ENCODE measurements at regions not wholly inside any gene's neighbourhood (a gene's known extent, or its start where the extent isn't known, plus 50 kb on each side); places are given as distances from the start of the nearest gene placed in this dataset.

GRCh38 chr14:97361181-97361580, 564.0 kb downstream of the VRK1 start:
- no peak for ATAC-seq

DNA sequence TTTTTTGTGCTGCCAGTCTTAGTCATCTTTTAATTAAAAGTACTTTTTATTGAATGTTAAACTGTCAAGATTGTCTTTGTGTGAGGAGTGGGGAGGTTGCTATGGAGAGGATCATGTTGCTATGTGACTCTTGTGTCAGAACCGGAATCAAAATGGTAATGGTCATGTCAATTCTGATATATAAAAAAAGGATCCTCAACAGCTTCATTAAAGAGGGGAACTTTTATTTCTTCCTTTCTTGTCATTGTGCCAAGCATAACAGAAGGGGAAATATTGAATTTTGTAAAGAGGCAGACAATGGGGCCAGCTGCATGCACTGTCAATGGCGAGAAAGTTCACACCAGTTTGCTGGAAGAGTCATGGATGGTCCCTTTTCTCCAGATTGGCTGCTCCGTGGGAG, 564.8 kb downstream of the VRK1 start:
- no peak for ATAC-seq

DNA sequence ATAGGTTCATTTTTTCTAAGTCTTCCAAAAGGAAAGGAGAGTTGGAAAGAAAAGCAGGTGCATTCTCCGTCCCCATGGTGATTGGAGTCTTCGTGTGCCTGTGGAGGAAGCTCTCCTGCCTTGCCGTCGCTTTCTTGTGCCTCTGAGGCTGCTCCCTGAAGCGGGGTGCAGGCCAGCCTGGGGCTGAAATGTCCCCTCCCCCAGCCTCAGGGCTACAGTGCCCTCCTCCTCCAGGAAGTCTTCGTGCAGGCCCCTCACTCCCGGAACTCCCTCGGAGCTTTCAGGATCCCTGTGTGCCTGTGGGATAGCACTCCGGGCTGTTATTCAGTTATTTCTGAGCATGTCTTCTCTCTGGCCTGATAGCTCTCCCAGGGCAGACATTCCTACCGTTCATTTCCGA, 569.2 kb downstream of the VRK1 start:
- ATAC-seq: no peak

GRCh38 chr14:97367278-97367677, 570.1 kb downstream of the VRK1 start:
- ATAC-seq: no peak

GRCh38 chr14:97368049-97368448, 570.9 kb downstream of the VRK1 start:
- no peak for ATAC-seq

- no peak for ATAC-seq
These were observed 571.9 kb downstream of the VRK1 start for GRCh38 chr14:97368900-97369564.

DNA sequence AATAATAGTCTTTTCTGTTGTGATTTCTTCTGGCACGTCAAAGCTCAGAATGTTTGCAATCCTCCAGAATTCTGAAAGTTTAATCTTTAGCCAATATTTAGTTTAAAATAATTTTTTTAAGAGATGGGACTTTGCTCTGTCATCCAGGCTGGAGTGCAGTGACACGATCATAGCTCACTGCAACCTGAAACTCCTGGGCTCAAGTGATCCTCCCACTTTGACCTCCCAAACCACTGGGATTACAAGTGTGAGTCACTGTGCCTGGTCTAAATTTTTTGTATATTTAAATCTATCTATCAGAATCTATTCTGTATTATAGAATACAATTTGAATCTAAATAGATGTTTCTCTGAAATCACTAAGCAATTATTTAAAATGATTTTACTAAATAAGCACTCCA, 572.7 kb downstream of the VRK1 start:
- ATAC-seq: no peak

DNA sequence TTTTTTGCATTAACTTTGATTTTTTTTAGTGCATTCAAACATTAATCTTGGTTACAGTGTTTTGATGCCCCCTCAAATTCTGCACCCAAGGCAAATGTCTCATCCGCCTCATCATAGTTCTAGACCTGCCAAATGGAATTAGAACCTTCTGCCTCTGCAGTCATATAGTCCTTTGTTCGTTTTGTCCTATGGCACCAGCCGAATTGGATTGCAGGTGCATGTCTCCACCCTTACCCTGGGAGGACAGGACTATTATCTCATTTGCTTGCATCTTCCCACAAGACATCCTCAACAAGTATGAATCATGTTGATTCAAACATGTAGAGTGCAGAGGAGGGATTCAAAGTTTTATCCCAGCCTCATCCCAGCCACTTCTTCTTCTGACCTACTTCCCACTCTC, 579.1 kb downstream of the VRK1 start:
- ATAC-seq: no peak

DNA sequence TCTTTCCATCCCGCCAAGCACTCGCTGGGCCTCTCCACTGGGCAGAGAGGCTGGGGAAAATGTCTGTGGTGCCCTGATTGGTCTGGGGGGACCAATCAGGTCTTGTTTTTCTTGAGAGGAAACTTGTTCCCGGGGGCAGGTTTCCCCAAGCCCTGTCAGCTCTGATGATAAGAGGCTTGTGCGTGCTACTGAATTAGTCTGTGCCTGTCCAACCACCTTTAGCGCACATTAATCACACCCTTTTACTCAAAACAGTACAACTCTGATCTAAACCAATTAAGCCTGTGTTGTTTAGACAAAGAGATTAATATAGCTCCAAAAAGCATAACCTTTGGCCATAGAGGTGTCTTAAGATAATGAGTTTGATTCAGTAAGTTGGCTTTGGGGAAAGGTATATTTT, 580.4 kb downstream of the VRK1 start:
- no peak for ATAC-seq

DNA sequence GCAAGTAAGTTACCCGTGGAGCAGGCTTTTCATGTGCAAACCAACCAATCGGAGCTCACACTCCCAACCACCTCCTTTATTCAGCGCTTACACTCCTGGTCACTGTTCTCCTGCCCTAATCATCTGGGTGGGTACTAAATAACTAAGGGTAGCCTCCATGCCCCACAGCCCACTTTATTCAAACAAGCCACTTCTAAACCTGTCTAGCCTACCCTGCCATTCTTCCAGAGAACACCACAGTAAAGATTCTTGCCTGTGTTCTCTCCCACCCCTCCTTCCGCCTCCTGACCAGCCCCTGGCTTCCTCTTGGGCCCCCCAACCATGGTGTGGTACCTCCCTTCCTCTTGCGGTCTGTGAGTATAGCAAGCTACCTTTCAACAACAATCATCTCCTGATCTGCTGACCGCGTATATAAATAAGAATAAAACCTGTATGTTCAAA, 581.9 kb downstream of the VRK1 start:
- no peak for ATAC-seq

- ATAC-seq: peak; percentile 99
These were observed 583.4 kb downstream of the VRK1 start for GRCh38 chr14:97380539-97380941.

GRCh38 chr14:97381309-97381708, 584.1 kb downstream of the VRK1 start:
- ATAC-seq: no peak

DNA sequence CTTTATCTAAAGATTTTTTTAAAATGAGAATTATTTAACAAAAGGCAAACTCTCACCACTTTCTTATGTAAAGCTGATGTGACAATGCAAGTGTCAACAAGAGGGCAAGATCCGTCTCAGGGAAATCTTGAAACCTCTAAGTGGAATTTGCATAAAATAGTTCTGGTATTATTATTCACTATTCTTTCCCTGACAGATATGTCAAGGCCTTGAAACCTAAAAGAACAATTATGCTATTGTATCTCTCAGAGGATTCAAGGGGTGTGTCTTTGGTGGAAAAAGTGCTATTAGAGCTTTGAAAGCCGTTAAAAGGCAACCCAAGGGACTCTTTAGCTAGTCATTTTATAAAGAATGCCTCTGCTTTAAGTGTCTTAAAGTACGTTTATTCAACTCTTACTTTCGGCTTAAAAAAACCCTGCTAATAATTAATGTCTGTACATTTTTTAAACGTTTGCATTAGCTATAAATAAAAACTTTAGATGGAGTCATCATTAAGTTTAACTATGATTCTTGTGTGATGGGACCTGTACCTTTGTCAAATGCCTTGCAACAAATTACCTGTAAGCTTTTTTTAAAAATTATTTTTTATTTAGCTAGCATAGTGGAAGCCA, 585.5 kb downstream of the VRK1 start:
- no peak for ATAC-seq

GRCh38 chr14:97385727-97386126, 588.5 kb downstream of the VRK1 start:
- no peak for ATAC-seq

DNA sequence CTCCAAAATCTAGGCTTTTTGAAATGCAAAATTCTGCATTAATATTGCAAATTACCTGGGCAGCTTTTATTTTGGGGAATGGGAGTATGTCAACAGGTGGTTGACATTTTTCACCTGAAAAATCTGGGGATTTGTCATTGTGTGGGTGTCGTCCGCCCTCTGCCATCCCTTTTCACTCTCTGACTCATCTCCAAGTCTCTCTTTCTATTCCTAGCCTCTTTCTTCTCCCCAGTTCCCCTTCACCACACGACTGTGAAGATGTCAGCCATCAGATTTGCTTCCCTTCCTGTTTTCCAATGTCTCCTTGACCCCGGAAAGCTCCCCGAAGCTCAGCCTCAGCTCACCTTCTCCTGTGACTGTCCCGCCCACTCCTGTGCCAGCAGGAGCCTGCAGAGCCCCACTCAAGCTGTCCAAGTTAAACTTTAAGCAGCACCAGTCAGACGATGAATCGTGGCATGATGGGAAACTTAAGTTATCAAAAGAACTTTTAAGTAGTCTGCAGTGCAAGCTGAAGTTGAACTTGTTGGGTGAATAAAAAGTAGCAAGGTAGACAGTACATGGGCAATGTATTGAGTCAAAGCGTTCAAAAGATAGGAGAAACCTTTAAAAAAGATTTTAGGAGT, 590.2 kb downstream of the VRK1 start:
- no peak for ATAC-seq

- ATAC-seq: no peak
These were observed 591.2 kb downstream of the VRK1 start for GRCh38 chr14:97388408-97388807.

DNA sequence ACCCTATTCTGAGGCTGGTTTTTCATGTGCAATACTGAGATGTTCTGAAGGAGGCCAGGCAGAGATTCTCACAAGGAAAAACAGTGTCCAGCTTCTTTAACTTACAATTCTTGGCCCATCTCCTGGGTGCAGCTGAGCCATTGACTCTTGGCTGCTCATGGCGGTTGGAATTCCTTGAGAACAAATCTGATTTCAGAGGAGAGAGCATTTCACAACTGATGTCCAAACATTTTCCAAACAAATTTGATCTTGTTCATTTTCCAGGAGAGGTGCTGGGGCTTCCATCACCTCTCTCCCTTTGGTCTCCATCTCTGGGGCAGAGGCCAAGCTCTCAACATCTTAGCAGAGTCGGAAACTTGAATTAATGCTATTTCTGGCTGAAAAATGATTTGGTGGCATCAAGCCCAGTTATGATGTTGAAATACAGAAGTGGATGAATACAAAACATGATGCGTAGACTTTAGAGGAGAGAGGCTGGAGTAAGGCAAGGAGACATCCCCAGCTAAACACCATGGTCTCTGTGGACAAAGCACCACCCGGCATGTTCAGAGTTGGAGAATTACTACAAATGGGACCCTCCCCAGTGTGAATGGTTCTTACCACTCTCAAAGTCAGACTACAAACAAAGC, 593.0 kb downstream of the VRK1 start:
- ATAC-seq: no peak

- ATAC-seq: no peak
These were observed 596.1 kb downstream of the VRK1 start for GRCh38 chr14:97393244-97393643.

DNA sequence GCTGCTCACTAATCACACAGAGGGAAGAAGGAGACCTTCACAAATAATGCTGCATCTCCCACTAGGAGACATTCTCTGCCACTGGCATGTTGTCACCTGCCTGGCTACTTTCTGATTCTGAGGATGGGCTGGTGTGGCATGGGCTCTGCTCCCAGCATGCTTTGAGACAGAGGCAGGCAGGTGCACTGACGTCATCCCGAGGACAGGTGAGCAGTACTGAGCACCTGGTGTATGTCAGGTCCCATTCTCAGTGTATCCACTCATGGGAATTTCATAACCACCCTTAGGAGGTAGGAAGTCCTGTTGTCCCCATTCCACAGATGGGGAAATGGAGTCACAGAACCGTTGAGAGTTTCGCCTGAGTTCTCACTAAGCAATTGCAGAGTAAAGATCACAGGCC, 597.9 kb downstream of the VRK1 start:
- peak; percentile 26 for ATAC-seq

GRCh38 chr14:97401714-97402113, 604.5 kb downstream of the VRK1 start:
- ATAC-seq: peak; percentile 35

GRCh38 chr14:97402279-97402678, 605.1 kb downstream of the VRK1 start:
- no peak for ATAC-seq

GRCh38 chr14:97407701-97408407, 610.7 kb downstream of the VRK1 start:
- no peak for ATAC-seq

GRCh38 chr14:97408503-97408902, 611.3 kb downstream of the VRK1 start:
- ATAC-seq: no peak
